Stromal cell of bone marrow (primary cell): ENCODE measurements at regions not wholly inside any gene's neighbourhood (a gene's known extent, or its start where the extent isn't known, plus 50 kb on each side); places are given as distances from the start of the nearest gene placed in this dataset.
"Not testable (repeated sequence)": the region's sequence is repeated elsewhere in the genome, so short reads cannot be mapped to it uniquely, and the experiment has no call there.

ENCODE experiments used
- DNase-seq: peaks from one replicate; pipeline ENCODE4 v3.0.0-alpha.2; 2012; ENCODE audit warnings: low read depth

DNA sequence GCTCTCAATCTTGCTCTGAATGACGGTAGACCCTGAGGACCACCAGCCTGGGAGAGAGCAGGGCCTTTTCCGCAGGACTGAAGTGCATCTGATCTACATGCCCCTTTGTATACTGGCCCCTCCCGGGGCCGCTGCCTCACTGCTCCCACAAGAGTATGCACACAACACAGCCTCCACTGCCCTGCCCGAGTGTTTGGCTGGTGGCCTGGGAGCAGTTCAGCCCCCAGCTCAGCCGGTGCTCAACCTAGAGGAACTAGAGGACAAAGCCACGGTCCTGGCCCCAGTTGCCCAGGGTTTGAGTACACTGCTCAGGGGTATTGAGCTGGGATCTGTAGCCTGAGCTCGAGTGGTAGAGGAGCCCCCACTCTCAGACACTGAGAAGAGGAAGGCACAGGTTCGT, 118.9 kb upstream of the CAB39 start:
- DNase-seq = no peak

DNA sequence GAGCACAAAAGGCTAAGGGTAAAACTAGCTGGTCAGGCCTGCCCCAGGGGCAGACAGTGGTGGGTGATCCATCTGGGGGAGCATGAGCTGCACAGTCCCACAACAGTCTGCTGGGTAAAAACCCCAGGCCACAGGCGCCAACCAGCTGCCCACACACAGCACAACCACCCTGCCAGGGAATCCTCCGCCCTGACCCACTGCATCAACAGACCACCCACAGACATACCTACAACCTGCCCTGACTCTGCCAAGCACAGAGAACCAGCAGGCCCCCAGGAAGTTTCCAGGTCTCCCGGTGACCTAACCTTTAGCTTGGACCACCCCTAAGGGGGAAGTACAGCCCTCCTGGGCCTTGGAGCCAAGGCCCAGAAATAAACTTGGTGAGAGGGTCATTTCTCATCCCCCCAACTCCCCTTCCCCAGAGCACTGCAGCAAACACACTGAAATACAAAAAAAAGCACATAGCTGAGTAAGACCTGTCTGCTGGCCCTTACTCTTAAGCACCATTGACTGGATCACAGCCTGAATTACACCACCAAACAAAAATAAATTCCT, 118.3 kb upstream of the CAB39 start:
- DNase-seq = no peak

DNA sequence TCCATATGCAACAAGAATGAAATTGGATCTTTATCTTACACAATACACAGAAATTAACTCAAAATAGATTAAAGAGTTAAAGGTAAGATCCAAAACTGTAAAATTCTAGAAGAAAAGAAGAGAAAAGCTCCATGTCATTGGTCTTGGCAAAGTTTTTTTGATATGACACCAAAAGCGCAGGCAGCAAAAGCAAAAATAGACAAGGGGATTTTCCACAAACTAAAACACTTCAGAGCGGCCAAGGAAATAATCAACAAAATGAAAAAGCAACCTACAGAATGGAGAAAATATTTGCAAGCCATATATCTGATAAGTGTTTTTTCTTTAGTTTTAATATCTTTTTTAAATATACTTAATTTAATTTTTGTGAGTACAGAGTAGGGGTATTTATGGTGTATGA, 112.8 kb upstream of the CAB39 start:
- DNase-seq = no peak

DNA sequence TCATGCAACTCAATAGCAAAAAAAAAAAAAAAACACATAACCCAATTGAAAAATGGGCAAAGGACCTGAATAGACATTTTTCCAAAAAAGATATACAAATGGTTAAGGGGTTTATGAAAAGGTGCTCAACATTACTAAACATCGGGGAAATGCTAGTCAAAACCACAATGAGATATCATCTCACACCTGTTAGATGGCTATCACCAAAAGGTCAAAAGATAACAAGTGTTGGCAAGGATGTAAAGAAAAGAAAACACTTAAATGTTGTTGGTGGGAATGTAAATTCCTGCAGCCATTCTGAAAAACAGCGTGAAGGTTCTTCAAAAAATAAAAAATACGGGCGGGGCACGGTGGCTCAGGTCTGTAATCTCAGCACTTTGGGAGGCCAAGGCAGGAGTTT, 112.4 kb upstream of the CAB39 start:
- no peak for DNase-seq

DNA sequence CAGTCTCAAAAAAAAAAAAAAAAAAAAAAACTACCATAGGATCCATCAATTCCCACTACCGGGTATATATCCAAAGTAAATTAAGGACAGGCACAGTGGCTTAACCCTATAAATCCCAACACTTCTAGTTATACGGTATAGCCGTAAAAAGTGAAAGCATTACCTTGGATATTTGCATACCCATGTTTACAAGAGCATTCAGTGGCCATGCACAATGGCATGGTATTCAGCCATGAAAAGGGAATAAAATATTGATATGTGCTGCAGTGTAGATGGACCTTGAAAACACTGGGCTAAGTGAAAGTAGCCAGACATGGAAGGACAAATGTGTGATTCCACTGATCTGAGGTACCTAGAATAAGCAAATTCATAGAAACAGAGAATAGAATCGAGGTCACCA, 111.8 kb upstream of the CAB39 start:
- DNase-seq = no peak

DNA sequence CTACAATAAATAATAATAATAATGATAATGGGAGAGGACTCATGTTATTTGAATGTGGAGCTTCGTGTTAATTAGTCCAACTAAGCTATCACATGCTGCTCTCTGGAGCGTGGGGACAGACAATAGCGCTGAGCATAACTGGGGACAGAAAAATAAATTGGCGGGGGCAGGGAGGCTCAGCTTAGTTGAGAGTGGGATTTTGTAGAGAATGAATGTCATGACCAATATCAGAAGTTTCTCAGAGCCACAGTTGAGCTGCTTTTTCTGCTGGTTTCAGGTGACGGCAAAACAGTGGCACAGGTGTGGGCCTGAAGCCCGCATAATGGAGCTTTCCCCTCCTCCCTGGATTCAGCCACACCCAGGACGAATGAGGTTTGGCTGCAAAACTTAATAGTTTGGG, 111.1 kb upstream of the CAB39 start:
- no peak for DNase-seq

DNA sequence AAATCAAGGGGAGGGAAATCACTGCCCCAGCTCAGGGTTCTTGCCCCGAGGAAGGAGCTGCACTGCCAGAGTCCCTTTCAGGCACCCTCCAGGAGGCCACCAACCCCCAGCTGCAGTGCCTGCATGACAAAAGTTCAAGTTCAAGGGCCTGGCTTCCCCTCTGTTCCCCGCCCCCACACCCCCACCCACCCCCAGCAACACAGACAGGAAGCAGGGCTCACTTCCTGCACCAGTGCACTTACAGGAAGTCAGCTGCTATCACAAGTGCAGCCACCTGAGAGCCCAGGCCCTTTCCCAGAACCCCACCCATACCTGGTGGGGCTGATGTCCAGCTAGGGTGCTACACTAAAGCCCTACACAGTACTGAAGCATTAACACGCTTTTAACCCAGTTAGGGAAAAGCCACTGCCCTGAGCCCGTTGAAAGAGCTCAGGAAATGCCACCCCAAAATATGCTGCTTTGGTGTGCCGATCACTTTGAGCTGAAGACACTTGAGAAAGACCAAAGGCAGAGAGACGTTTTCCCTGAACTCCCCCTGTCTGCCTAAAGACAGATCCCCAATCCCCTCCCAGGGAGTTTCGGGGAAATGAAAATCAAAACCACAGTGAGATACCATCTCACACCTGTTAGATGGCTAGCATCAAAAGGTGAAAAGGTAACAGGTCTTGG, 109.9 kb upstream of the CAB39 start:
- no peak for DNase-seq

DNA sequence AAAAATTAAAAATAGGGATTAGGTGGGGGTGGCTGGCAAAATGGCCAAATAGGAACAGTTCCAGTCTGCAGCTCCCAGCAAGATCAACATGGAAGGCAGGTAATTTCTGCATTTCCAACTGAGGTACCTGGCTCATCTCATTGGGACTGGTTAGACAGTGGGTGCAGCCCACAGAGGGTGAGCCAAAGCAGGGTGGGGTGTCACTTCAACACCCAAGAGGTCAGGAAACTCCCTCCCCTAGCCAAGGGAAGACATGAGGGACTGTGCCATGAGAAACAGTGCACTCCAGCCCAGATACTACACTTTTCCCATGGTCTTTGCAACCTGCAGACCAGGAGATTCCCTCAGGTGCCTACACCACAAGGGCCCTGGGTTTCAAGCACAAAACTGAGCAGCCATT, 109.3 kb upstream of the CAB39 start:
- DNase-seq = not testable (repeated sequence)

DNA sequence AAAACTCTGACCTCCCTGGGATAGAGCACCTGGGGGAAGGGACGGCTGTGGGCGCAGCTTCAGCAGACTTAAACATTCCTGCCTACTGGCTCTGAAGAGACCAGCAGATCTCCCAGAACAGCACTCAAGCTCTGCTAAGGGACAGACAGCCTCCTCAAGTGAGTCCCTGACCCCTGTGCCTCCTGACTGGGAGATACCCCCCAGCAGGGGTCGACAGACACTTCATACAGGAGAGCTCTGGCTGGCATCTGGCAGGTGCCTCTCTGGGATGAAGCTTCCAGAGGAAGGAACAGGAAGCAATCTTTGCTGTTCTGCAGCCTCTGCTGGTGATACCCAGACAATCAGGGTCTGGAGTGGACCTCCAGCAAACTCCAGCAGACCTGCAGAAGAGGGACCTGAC, 108.5 kb upstream of the CAB39 start:
- not testable (repeated sequence) for DNase-seq

DNA sequence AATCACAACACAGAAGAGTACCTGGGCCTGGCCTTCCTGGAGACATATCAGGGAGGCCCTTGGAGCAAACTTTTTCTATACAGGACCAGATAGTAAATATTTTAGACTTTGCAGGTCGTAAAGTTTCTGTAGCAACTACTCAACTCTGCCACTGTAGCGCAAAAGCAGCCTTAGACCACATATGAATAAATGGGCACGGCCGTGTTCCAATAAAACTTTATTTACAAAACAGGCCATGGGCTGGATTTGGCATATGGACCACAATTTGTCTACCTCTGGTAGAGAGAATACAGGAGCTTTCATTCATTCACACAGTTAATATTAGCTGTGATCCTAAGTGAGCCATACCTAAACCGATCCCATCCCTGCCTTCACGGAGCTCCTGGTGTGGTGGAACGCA, 98.6 kb upstream of the CAB39 start:
- DNase-seq = no peak

DNA sequence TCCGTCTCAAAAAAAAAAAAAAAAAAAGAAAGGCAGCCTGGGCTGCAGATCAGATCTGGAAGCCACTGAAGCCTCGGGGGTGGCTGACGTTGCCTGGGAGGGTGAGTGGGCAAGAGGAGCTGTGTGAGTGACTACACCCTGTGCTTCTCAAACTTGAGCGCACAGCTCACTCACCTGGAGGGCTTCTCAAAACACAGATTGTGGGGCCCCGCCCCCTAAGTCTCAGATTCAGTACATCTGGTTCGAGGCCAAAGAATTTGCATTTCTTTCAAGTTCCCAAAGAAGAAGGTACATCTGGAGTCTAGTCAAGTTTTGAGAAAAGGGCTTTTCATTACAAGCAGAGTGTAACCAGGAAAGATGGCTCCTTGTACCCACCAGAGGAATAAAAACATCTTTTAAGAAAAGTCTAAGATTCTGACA, 97.7 kb upstream of the CAB39 start:
- DNase-seq = no peak

DNA sequence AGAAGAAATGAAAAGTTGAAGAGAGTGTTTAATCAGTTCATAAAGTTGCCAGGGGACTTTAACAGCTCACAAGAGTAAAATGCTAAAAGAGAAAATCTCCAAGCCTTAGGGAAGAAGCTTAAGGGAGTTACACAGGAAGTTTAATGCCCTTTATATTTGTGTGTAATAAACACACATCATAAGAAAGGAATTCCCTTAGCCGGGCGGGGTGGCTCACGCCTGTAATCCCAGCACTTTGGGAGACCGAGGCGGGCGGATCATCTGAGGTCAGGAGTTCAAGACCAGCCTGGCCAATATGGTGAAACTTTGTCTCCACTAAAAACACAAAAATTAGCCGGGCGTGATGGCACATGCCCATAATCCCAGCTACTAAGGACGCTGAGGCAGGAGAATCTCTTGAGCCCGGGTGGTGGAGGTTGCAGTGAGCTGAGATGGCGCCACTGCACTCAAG, 95.4 kb upstream of the CAB39 start:
- peak; percentile 60 for DNase-seq

DNA sequence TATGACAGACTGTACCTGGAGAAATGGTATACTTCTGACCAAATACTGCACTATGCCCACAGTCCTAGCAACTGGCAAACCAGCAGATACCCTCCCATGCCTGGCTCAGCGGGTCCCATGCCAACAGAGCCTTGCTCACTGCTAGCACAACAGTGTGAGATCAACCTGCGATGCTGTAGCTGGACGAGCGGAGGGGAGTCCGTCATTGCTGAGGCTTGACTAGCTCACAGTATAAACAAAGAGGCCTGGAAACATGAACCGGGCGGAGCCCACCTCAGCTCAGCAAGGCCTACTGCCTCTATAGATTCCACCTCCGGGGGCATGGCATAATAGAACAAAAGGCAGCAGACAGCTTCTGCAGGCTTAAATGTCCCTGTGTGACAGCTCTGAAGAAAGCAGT, 93.2 kb upstream of the CAB39 start:
- no peak for DNase-seq

DNA sequence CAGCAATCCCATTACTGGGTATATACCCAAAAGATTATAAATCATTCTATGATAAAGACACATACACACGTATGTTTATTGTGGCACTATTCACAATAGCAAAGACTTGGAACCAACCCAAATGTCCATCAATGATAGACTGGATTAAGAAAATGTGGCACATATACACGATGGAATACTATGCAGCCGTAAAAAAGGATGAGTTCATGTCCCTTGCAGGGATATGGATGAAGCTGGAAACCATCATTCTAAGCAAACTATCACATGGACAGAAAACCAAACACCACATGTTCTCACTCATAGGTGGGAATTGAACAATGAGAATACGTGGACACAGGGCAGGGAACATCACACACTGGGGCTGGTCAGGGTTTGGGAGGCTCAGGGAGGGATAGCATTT, 87.4 kb upstream of the CAB39 start:
- DNase-seq = not testable (repeated sequence)

DNA sequence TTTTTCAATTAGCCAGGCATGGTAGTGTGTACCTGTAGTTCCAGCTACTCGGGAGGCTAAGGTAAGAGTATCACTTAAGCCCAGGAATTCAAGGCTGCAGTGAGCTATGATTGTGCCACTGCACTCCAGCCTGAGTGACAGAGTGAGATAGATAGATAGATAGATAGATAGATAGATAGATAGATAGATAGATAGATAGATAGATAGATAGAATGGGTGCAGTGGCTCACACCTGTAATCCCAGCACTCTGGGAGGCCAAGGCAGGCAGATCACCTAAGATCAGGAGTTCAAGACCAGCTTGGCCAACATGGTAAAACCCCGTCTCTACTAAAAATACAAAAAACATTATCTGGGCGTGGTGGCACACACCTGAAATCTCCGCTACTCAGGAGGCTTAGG, 85.6 kb upstream of the CAB39 start:
- DNase-seq = not testable (repeated sequence)

DNA sequence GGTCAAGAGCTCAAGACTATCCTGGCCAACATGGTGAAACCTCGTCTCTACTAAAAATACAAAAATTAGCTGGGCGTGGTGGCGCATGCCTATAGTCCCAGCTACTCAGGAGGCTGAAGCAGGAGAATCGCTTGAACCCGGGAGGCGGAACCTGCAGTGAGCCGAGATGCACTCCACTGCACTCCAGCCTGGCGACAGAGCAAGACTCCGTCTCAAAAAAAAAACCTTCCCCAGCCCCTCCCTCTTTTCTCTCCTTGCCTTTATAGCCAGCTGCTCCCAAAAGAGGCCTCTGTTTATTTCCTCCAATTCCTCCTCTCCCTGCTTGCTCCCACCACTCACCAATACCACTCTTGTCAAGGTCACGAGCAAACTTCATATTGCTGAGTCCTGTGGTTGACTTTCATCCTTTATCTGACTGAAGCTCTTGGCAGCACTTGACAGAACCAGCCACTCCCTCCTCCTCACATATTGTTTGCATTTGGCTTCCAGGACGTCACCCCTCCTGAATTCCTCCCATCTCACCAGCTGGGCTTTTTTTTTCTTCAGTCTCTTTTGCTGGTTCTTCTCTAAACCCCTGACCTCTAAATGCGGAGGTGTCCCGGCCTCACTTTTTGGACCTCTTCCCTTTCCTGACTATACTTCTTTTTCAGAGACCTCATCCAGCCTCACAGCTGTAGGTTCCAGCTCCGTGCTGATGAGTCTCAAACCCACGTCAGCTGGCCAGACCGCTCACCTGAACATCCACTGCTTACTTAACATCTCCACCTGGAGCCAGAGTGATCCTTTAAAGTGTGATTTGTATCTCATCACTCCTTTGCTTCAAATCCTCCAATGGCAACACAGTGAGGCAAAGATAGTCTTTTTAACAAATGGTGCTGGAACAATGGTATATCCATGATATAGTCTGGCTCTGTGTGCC, 84.6 kb upstream of the CAB39 start:
- DNase-seq = no peak

DNA sequence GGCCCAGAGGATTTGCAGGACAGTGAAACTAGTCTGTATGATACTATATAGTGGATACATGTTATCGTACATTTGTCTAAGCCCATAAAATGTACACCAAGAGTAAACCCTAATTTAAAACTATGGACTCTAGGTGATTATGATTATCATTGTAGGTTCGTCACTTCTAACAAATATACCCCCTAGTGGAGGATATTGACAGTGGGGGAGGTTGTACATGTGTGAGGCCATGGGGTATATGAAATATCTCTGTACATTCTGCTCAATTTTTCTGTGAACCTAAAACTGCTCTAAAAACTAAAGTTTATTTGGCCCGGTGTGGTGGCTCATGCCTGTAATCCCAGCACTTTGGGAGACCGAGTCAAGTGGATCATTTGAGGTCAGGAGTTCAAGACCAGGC, 81.2 kb upstream of the CAB39 start:
- no peak for DNase-seq

DNA sequence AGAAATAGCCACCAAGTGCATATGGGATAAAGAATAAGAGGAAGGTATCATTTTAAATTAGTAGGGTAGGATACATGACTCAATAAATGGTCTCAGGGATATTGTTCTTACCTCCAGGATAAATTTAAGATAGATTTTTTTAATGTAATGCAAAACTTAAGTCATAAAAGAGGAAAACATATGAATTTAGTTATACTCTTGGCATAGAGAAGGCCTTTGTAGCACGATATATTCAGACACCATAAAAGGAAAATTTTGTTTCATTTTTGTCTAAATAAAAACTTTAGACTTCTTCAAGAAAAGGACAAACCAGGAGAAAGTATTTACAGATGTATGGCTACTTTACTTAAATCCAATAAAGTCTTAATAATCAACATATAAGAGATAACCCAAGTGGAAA, 78.5 kb upstream of the CAB39 start:
- no peak for DNase-seq

DNA sequence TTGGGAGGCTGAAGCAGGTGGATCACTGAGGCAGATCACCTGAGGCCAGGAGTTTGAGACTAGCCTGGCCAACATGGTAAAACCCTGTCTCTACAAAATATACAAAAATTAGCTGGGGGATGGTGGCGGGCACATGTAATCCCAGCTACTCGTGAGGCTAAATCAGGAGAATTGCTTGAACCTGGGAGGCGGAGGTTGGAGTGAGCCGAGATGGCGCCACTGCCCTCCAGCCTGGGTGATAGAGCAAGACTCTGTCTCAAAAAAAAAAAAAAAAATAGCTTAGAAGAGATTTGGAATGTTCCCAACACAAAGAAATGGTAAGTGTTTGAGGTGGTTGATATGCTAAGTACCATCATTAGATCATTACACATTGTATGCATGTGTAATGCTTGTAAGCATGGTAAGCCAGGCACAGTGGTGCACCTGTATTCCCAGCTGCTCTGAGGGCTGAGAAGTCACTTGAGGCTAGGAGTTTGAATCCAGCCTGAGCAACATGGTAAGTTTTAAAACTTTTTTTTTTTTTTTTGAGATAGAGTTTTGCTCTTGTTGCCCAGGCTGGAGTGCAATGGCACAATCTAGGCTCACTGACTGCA, 77.8 kb upstream of the CAB39 start:
- not testable (repeated sequence) for DNase-seq

DNA sequence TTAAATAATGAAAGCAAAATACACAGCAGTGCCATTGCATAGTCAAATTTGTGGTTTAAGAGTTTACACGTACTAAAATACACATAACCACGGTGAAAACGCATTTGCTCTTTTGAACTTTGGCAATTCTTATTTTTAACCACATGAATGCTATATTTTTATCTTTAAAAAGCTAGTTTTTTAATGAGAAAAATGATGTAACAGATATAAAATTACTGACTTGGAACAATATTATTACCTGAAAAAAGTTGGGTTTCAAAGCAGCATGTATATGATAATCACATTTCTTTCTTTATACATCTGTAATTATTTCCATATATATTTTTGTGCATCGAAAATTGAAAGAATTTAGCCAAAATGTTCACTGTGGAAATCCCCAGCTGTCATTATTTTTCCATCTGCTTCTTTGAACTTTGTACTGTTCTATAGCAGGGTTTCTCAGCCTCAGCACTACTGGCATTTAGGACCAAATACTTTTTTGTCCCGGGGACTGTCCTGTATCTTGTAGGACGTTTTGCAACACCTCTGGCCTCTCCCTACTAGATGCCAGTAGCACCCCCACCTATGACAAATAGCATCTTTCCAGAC, 75.9 kb upstream of the CAB39 start:
- DNase-seq = no peak

DNA sequence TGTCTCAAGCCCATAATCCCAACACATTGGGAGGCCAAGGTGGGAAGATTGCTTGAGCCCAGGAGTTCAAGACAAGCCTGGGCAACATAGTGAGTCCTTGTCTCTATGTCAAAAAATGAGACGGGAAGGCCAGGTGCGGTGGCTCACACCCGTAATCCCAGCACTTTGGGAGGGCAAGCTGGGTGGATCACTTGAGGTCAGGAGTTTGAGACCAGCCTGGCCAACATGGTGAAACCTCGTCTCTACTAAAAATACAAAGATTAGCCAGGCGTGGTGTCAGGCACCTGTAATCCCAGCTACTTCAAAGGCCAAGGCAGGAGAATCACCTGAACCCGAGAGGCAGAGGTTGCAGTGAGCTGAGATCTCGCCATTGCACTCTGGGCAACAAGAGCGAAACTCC, 75.2 kb upstream of the CAB39 start:
- not testable (repeated sequence) for DNase-seq

DNA sequence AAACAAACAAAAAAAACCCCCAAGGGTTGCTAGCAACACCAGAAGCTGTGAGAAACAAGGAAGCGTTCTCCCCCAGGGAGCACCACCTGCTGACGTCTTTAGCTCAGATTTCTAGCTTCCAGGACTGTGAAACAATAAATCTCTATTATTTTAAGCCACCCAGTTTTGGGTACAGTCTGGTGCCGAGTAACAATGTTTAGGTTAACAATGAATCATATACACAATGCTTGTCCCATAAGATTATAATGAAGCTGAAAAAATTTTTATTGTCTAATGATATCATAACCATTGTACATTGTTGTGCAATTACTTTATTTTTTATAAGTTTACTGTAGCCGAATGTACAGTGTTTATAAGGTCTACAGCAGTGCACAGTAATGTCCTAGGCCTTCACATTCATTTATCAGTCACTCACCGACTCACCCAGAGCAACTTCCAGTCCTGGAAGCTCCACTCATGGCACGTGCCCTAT, 72.1 kb upstream of the CAB39 start:
- no peak for DNase-seq
